Hepatic stellate cell (primary cell): ENCODE measurements at regions not wholly inside any gene's neighbourhood (a gene's known extent, or its start where the extent isn't known, plus 50 kb on each side); places are given as distances from the start of the nearest gene placed in this dataset.
"Not testable (repeated sequence)": the region's sequence is repeated elsewhere in the genome, so short reads cannot be mapped to it uniquely, and the experiment has no call there.

Source experiments
- DNase-seq: peaks from one replicate; pipeline ENCODE4 v3.0.0; 2011; ENCODE audit warnings: low spot score

GRCh38 chr14:61160798-61161197 lies 120.3 kb downstream of the TMEM30B start:
- no peak for DNase-seq

DNA sequence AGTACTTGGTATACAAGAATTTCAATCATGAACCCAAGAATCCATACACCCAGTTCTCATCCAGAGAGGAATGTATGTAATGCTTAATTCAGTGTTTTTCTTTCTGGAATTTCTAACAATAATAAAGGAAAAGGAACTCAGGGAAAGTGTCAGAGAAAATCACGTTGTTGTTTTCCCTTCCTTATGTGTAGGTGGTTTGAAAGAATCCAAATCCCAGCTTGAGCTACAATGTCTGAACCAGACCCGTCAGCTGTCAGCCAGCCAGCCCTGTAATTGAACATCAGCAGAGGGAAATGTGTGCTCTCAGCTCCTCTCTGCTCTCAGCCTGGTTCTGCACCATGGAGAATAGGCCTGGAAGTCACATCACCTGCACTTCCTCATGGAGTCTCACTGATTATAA lies 126.5 kb downstream of the TMEM30B start:
- DNase-seq, result no peak

- DNase-seq, result no peak
Observed at GRCh38 chr14:61153914-61154545, 127.1 kb downstream of the TMEM30B start.

- DNase-seq, result no peak
Observed at GRCh38 chr14:61153431-61153830, 127.7 kb downstream of the TMEM30B start.

GRCh38 chr14:61152851-61153364 lies 128.2 kb downstream of the TMEM30B start:
- DNase-seq, result no peak

GRCh38 chr14:61151251-61151650 lies 129.9 kb downstream of the TMEM30B start:
- DNase-seq, result no peak

- no peak for DNase-seq
Observed at GRCh38 chr14:61150851-61151250, 130.3 kb downstream of the TMEM30B start.

DNA sequence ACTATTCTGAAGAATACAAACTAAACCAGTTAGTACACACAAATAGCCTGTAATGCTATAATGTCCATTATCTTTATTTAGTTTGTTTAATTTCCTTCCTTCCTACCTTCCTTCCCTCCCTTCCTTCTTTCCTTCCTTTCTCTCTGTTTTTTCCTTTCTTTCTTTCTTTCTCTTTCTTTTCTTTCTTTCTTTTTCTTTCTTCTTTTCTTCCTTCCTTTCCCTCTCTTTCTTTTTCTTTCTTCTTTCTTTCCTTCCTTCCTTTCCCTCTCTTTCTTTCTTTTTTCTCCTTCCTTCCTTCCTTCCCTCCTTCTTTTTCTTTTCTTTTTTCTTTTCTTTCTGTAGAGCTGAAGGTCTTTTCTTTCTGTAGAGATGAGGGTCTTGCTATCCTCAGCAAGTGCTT lies 131.2 kb downstream of the TMEM30B start:
- no peak for DNase-seq

- DNase-seq, result no peak
Observed at GRCh38 chr14:61148742-61149350, 132.3 kb downstream of the TMEM30B start.

- no peak for DNase-seq
Observed at GRCh38 chr14:61147831-61148549, 133.1 kb downstream of the TMEM30B start.

DNA sequence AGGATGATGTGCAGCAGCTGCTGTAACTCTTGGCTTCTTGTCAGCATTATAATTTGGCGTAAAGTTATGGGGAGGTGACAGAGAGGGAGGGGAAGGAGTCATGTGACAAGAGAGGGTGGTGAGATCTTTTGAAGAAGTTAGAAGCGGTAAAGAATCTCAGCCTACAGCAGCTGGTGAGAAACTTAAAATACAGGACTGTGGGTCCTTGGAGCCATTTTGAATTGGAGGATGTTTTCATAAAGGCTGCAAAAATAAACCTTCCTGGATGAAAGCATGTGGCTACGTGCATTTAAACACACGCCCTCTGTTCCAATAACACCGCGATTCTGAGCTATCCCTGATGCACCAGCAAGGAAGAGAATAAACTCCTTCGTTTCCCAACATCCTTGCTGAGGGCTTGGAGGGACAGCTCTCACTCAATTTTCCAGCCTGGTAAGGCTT lies 133.7 kb downstream of the TMEM30B start:
- DNase-seq, result no peak

- DNase-seq, result no peak
Observed at GRCh38 chr14:61146899-61147298, 134.2 kb downstream of the TMEM30B start.

DNA sequence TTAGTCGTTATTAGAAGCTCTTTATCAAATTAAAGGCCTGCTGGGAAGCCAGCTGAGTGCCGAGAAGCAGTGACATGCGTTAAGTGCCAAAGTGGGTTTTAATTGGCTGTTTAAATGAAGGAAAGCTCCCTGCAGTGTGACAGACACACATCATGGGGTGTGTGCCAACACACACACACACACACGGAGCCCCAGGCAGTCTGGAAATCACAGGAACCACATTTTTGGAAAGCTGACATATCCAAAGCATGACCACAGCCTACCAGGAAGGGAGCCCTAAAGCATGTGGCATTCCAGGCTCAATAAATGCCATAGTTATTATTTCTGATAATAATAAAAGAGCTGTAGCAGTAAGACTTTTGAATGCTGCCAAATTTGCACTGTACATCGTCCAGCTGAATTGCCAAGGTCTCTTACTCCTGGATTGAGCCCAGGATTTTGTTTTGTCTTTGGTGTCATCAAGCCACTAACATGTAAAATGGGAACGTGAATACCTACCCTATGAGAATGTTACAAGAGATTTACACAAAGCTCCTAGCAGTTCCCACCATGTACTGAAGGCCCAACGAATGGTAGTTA lies 135.1 kb downstream of the TMEM30B start:
- DNase-seq, result peak; percentile 54

DNA sequence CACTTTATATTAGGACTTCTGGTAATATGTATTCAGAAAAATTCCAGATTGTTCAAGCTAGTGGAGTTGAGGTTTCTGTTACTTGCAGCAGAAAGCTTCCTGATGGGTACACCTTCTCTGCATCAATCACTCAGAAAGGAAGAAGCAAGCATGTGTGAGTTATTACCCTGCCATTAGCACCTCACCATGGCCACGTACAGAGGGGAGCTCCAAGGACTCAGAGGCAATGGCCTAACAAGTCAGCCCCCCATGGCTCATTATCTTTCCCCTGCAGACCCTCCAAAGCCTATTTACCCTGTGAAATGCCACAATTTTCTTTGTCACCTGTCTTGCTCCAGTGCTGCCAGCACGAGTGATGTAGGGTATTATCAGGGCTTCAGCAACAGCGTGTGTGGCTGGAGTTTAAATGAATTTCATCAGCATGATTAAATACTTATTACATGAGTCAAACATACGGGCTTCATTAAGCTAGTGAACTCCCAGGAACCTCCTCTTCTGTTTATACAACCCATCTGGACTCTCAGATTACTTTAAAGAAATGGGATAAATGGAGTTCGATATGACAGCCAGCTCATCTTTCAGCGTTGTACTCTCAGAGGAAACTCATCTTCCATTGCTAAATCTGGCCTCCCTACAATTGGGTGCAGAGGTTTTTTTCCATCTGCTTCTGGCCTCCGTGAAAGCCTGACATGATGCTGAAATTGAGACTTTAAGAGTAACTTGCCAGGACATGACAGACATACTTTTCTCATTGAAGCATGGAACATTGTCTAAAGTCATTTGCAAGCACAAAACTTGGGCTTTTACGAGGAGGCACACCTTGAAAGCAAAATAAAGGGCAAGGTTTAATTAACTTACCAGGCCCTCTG lies 135.9 kb downstream of the TMEM30B start:
- DNase-seq, result peak; percentile 75

- DNase-seq, result not testable (repeated sequence)
Observed at GRCh38 chr14:61144117-61145033, 136.8 kb downstream of the TMEM30B start.

DNA sequence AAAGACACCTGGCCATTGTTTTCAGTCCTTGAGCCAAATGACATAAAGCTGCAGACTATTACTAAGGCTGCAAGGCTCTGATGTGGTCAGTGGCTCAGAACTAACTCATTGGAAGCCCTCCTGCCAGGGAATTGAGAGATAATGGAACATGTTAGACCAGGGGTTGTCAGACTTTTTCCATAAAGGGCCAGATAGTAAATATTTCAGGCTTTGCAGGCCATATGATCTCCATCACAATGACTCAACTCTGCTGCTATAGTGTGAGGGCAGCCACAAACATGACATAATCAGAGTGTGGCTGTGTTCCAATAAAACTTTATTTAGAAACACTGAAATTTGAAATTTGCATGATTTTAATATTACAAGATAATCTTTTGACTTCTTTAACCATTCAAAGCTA lies 140.3 kb downstream of the TMEM30B start:
- DNase-seq, result no peak

- DNase-seq, result no peak
Observed at GRCh38 chr14:61140271-61140670, 140.9 kb downstream of the TMEM30B start.

DNA sequence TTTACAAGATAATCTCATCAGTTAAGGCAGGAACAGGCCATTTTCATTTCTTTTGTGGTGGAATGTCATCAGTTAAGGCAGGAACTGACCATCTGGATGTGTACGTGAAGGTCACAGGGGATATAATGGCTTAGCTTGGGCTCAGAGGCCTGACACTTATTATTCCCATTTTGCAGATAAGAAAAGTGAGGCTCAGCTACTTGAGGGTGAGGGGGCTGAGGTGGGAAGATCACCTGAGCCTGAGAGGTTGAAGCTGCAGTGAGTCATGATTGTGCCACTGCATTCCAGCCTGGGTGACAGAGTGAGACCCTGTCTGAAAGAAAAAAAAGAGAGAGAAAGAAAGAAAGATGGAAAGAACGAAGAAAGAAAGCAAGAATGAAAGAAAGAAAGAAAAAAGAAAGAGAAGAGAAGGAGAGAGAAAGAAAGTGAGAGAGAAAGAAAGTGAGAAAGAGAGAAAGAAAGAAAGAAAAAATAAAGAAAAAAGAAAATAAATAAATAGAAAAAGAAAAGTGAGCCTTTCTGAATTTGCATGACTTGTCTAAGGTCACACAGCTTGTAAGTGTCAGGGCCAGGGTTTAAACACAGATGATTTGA lies 142.0 kb downstream of the TMEM30B start:
- no peak for DNase-seq

GRCh38 chr14:61132894-61133293 lies 148.2 kb downstream of the TMEM30B start:
- no peak for DNase-seq

GRCh38 chr14:61132336-61132735 lies 148.8 kb downstream of the TMEM30B start:
- no peak for DNase-seq
